C4-2B (cell line): ENCODE measurements at regions not wholly inside any gene's neighbourhood (a gene's known extent, or its start where the extent isn't known, plus 50 kb on each side); places are given as distances from the start of the nearest gene placed in this dataset.

Source experiments
- CTCF ChIP-seq: fragments of 450-650 bp; conservative IDR thresholded peaks from 2 replicates; pipeline ENCODE4 v1.5.1; 2017; ENCODE audit warnings: mild to moderate bottlenecking
- ZFX ChIP-seq: fragments of 450-650 bp; IDR thresholded peaks from 2 replicates; pipeline ENCODE4 v1.6.1; 2017

GRCh38 chr12:72144553-72144952, 127.6 kb upstream of the TRHDE start:
- TF ChIP-seq CTCF (no peak), ZFX (no peak)
